ENCODE measurements at regions not wholly inside any gene's neighbourhood (a gene's known extent, or its start where the extent isn't known, plus 50 kb on each side); places are given as distances from the start of the nearest gene placed in this dataset.

DNA sequence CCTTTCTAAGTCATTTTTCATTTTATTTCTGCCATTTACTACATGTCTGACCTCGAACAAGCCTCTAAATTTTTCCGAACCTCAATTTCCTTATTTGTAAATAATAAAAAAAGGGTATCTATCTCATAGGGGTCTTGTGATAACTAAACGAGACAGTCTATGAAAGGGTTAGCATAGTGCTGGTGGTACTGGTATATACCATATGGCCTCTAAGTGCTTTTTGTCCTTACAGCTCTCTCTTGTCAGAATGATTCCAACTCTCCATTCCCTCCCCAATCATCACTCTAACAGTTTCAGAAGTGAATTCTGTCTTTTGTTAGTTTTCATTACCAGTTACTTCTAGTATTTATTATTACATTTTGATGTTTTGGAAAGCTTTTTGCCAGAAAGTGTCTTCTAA lies 85.5 kb upstream of the ACTBL2 start:
- no peak for DNase-seq
- peaks cover 3% of the 10 kb centered on the region for H3K4me1 Mint-ChIP-seq
- Histone ChIP-seq H3K4me3 (ENCODE audit: low read length) (no peak overlapping the region), H3K9me3 (ENCODE audit: control insufficient read depth, low read length) (no peaks in the 10 kb centered on the region), H3K27me3 (ENCODE audit: control insufficient read depth, insufficient read depth, low read length, poor library complexity, severe bottlenecking) (peaks cover 5% of the 10 kb centered on the region), H3K27ac (ENCODE audit: low read depth, low read length) (no peak overlapping the region), H3K36me3 (ENCODE audit: control insufficient read depth, insufficient read depth, low read length) (no peaks in the 10 kb centered on the region), H3K4me1 (ENCODE audit: control insufficient read depth, insufficient read depth, low read length) (no peaks in the 10 kb centered on the region), H3K9ac (ENCODE audit: extremely low read depth, low read length, poor library complexity, severe bottlenecking) (no peak overlapping the region)
- H3K4me3 Mint-ChIP-seq: no peak overlapping the region
- peaks cover 2% of the 10 kb centered on the region for H3K27me3 Mint-ChIP-seq (ENCODE audit: insufficient read depth)
- H3K36me3 Mint-ChIP-seq (ENCODE audit: low read depth): no peaks in the 10 kb centered on the region
- no peaks in the 10 kb centered on the region for H3K9me3 Mint-ChIP-seq
- no peak overlapping the region for H3K27ac Mint-ChIP-seq
- 100% methylated on average over 1 of the region's 3 CpGs; no CpG with 5 or more reads in 1 of the 2 experiments for WGBS, 2 experiments (ENCODE audit: insufficient coverage in 1 of 2, insufficient read length in 1 of 2)
- no peak for TF ChIP-seq CTCF (conservative IDR thresholded peaks at IDR 0.05)

DNA sequence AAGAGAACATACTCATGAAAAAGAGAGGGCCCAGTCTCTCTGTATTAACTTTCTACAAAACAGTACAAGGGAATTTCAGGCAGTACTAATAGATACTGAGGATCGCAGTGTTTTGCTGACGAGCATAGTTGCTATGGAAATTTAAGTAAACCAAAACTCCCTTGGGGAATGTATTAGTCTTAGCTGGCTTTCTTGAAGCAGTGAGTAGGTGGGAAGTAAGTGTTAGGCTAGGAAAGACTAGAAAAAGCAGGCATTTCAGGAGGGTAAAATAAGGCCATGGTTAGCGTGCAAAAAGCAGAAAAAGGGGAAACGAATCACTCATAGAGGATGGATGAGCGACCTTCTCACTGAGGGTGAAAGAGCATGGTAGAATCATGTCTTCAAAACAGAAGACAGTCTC lies 84.3 kb upstream of the ACTBL2 start:
- Histone ChIP-seq H3K4me3 (ENCODE audit: low read length) (no peak overlapping the region), H3K4me1 (ENCODE audit: control insufficient read depth, insufficient read depth, low read length) (no peaks in the 10 kb centered on the region), H3K27me3 (ENCODE audit: control insufficient read depth, insufficient read depth, low read length, poor library complexity, severe bottlenecking) (peaks cover 5% of the 10 kb centered on the region), H3K9ac (ENCODE audit: extremely low read depth, low read length, poor library complexity, severe bottlenecking) (no peak overlapping the region), H3K36me3 (ENCODE audit: control insufficient read depth, insufficient read depth, low read length) (no peaks in the 10 kb centered on the region), H3K9me3 (ENCODE audit: control insufficient read depth, low read length) (no peaks in the 10 kb centered on the region), H3K27ac (ENCODE audit: low read depth, low read length) (no peak overlapping the region)
- peaks cover 4% of the 10 kb centered on the region for H3K27me3 Mint-ChIP-seq (ENCODE audit: insufficient read depth)
- no peak overlapping the region for H3K4me3 Mint-ChIP-seq
- TF ChIP-seq CTCF (conservative IDR thresholded peaks at IDR 0.05): no peak
- no peak for DNase-seq
- no peaks in the 10 kb centered on the region for H3K9me3 Mint-ChIP-seq
- no peaks in the 10 kb centered on the region for H3K36me3 Mint-ChIP-seq (ENCODE audit: low read depth)
- no peak overlapping the region for H3K27ac Mint-ChIP-seq
- H3K4me1 Mint-ChIP-seq: peaks cover 3% of the 10 kb centered on the region
- WGBS, 2 experiments (ENCODE audit: insufficient coverage in 1 of 2, insufficient read length in 1 of 2): 91 to 96% methylated on average over 5 of the region's 5 CpGs

DNA sequence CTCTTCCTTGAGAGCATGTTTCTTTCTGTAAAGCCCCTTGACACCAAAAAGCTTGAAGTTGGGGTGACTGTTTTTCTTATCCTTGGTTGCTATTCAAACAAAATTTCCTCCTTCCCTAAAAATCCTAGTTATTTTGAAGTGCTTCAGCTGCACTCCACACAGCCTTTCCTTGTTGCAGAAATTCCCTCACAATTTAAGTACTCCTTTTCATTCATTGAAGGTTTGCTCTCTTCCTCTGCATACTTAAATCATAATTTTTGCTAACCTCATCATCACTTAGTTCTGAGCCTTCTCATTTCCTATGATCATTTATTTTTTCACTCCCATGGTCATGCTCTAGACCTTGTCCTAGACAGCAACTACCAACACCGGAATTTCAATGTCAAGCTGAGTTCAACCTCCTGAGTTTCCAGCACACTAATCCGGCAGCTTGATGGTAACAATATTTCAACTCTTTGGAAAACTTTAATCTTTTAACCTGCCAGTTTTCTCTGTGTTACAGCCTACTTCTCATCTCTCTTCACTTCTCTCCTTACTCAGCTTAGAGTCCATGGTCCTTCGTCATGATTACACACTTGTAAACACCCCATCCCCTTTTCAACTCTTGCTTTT lies 78.7 kb upstream of the ACTBL2 start:
- H3K27ac Mint-ChIP-seq: no peak overlapping the region
- no peak for TF ChIP-seq CTCF (conservative IDR thresholded peaks at IDR 0.05)
- DNase-seq: no peak
- Histone ChIP-seq H3K36me3 (ENCODE audit: control insufficient read depth, insufficient read depth, low read length) (no peaks in the 10 kb centered on the region), H3K27ac (ENCODE audit: low read depth, low read length) (no peak overlapping the region), H3K27me3 (ENCODE audit: control insufficient read depth, insufficient read depth, low read length, poor library complexity, severe bottlenecking) (no peaks in the 10 kb centered on the region), H3K9me3 (ENCODE audit: control insufficient read depth, low read length) (no peaks in the 10 kb centered on the region), H3K9ac (ENCODE audit: extremely low read depth, low read length, poor library complexity, severe bottlenecking) (no peak overlapping the region), H3K4me3 (ENCODE audit: low read length) (no peak overlapping the region), H3K4me1 (ENCODE audit: control insufficient read depth, insufficient read depth, low read length) (no peaks in the 10 kb centered on the region)
- no peaks in the 10 kb centered on the region for H3K36me3 Mint-ChIP-seq (ENCODE audit: low read depth)
- 95 to 97% methylated on average over 3 of the region's 3 CpGs for WGBS, 2 experiments (ENCODE audit: insufficient coverage in 1 of 2, insufficient read length in 1 of 2)
- no peak overlapping the region for H3K4me3 Mint-ChIP-seq
- H3K27me3 Mint-ChIP-seq (ENCODE audit: insufficient read depth): peaks cover 4% of the 10 kb centered on the region
- peaks cover 5% of the 10 kb centered on the region for H3K4me1 Mint-ChIP-seq
- H3K9me3 Mint-ChIP-seq: no peaks in the 10 kb centered on the region

All from endodermal cell (in vitro differentiated cells).